ENCODE measurements at regions not wholly inside any gene's neighbourhood (a gene's known extent, or its start where the extent isn't known, plus 50 kb on each side); places are given as distances from the start of the nearest gene placed in this dataset.

- intact Hi-C loops (cut with DNase I), result no loop called here
- no peak for DNase-seq (ENCODE audit: low spot score in 2 of 2)
Measured at GRCh38 chr6:48764286-48765044, 653.5 kb upstream of the PTCHD4 start.

GRCh38 chr6:48757661-48758060 is 646.7 kb upstream of the PTCHD4 start:
- H3K36me3 ChIP-seq, result no peaks in the 10 kb centered on the region
- DNase-seq (ENCODE audit: low spot score in 2 of 2), result no peak
- TF ChIP-seq CTCF (IDR thresholded peaks at IDR 0.05), result no peak
- intact Hi-C loops (cut with DNase I), result no loop called here
- no peaks in the 10 kb centered on the region for H3K27me3 ChIP-seq
- no peaks in the 10 kb centered on the region for H3K4me1 ChIP-seq
- H3K4me3 ChIP-seq, result no peak overlapping the region
- H3K27ac ChIP-seq, result no peak overlapping the region
- H3K9me3 ChIP-seq, result no peaks in the 10 kb centered on the region

More at GRCh38 chr6:48764286-48765044, 653.5 kb upstream of the PTCHD4 start:
- no peak for TF ChIP-seq CTCF (IDR thresholded peaks at IDR 0.05)
- H3K4me1 ChIP-seq, result no peaks in the 10 kb centered on the region
- no peak overlapping the region for H3K4me3 ChIP-seq
- no peak overlapping the region for H3K27ac ChIP-seq
- H3K36me3 ChIP-seq, result no peaks in the 10 kb centered on the region
- no peaks in the 10 kb centered on the region for H3K9me3 ChIP-seq
- H3K27me3 ChIP-seq, result no peaks in the 10 kb centered on the region

GRCh38 chr6:48755315-48755714 is 644.3 kb upstream of the PTCHD4 start:
- Histone ChIP-seq H3K36me3 (no peaks in the 10 kb centered on the region), H3K4me1 (no peaks in the 10 kb centered on the region), H3K27me3 (no peaks in the 10 kb centered on the region), H3K4me3 (no peak overlapping the region), H3K9me3 (no peaks in the 10 kb centered on the region), H3K27ac (no peak overlapping the region)
- no peak for TF ChIP-seq CTCF (IDR thresholded peaks at IDR 0.05)
- intact Hi-C loops (cut with DNase I), result no loop called here
- no peak for DNase-seq (ENCODE audit: low spot score in 2 of 2)

- Histone ChIP-seq H3K9me3 (no peaks in the 10 kb centered on the region), H3K27ac (no peak overlapping the region), H3K36me3 (no peaks in the 10 kb centered on the region), H3K27me3 (no peaks in the 10 kb centered on the region), H3K4me1 (no peaks in the 10 kb centered on the region), H3K4me3 (no peak overlapping the region)
- DNase-seq (ENCODE audit: low spot score in 2 of 2), result no peak
- intact Hi-C loops (cut with DNase I), result no loop called here
- no peak for TF ChIP-seq CTCF (IDR thresholded peaks at IDR 0.05)
Measured at GRCh38 chr6:48754641-48755040, 643.6 kb upstream of the PTCHD4 start.

- intact Hi-C loops (cut with DNase I), result no loop called here
- no peak for TF ChIP-seq CTCF (IDR thresholded peaks at IDR 0.05)
Measured at GRCh38 chr6:48750861-48751260, 639.9 kb upstream of the PTCHD4 start.

More at GRCh38 chr6:48750861-48751260, 639.9 kb upstream of the PTCHD4 start:
- Histone ChIP-seq H3K27me3 (no peaks in the 10 kb centered on the region), H3K4me1 (no peaks in the 10 kb centered on the region), H3K4me3 (no peak overlapping the region), H3K27ac (no peak overlapping the region), H3K36me3 (no peaks in the 10 kb centered on the region), H3K9me3 (no peaks in the 10 kb centered on the region)
- DNase-seq (ENCODE audit: low spot score in 2 of 2), result no peak

Data from ascending aorta (tissue), 2 donors.